Vagina (tissue), 2 donors: ENCODE measurements at regions not wholly inside any gene's neighbourhood (a gene's known extent, or its start where the extent isn't known, plus 50 kb on each side); places are given as distances from the start of the nearest gene placed in this dataset.
A peak's percentile ranks its signal among the peaks of the same experiment; 100 is the strongest.

Experiments
- DNase-seq, 2 donors: peaks; one replicate each; pipeline ENCODE4 v3.0.0-alpha.2; 2017; ENCODE audit errors: extremely low spot score in 2 of 2
- H3K27ac ChIP-seq: fragments of 200-600 bp; sonication (generic); one replicate; pipeline ENCODE4 v1.5.1; 2019
- H3K27me3 ChIP-seq: fragments of 200-600 bp; sonication (generic); one replicate; pipeline ENCODE4 v1.5.1; 2019
- H3K36me3 ChIP-seq, 2 donors: fragments of 200-600 bp; sonication (generic); one replicate each; pipeline ENCODE4 v1.5.1; 2017 to 2019
- H3K4me1 ChIP-seq: fragments of 200-600 bp; sonication (generic); one replicate; pipeline ENCODE4 v1.5.1; 2019
- H3K4me3 ChIP-seq, 2 donors: fragments of 200-600 bp; sonication (generic); 1 replicate in 1 of 2; 2 replicates in 1 of 2; pipeline ENCODE4 v1.5.1; 2016 to 2019
- H3K9me3 ChIP-seq: fragments of 200-600 bp; sonication (generic); one replicate; pipeline ENCODE4 v1.5.1; 2019
- CTCF ChIP-seq, 3 experiments: fragments of 450-650 bp in 2 of 3; fragments of 200-600 bp in 1 of 3; sonication (generic) in 1 of 3; IDR thresholded peaks; one replicate each; pipeline ENCODE4 v1.5.1; 2017 to 2019; ENCODE audit warnings: antibody characterized with exemption in 3 of 3, mild to moderate bottlenecking in 2 of 3, moderate library complexity in 2 of 3
- POLR2A ChIP-seq, 2 donors: fragments of 450-650 bp; IDR thresholded peaks; one replicate each; pipeline ENCODE4 v1.6.1; 2017; ENCODE audit warnings: antibody characterized with exemption in 2 of 2, mild to moderate bottlenecking in 2 of 2, moderate library complexity in 2 of 2
- POLR2AphosphoS5 ChIP-seq, 2 donors: sonication (generic); formaldehyde crosslinking; IDR thresholded peaks; one replicate each; pipeline ENCODE4 v1.9.0; 2017; ENCODE audit warnings: antibody characterized with exemption in 2 of 2, mild to moderate bottlenecking in 2 of 2, low read depth in 1 of 2; ENCODE audit not compliant: insufficient read depth in 1 of 2
- intact Hi-C: fragments of 100-400 bp; cut with DNase I; formaldehyde crosslinking; loops from one replicate; pipeline ENCODE4 v1.15.1; 2023

- Histone ChIP-seq H3K36me3 (no peaks in the 10 kb centered on the region), H3K4me1 (peaks cover 15% of the 10 kb centered on the region), H3K4me3 (no peak overlapping the region), H3K27me3 (no peaks in the 10 kb centered on the region), H3K9me3 (no peaks in the 10 kb centered on the region), H3K27ac (no peak overlapping the region)
- peak; percentile 72 to 93 for DNase-seq
- intact Hi-C loops, result no loop called here
- TF ChIP-seq CTCF (IDR thresholded peaks at IDR 0.05) (no peak), POLR2A (IDR thresholded peaks at IDR 0.05) (no peak), POLR2AphosphoS5 (IDR thresholded peaks at IDR 0.05; ENCODE audit: insufficient read depth in 1 of 2, low read depth in 1 of 2) (no peak)
Observed at GRCh38 chr2:128406736-128407554, 88.3 kb upstream of the HS6ST1 start.

- Histone ChIP-seq H3K4me3 (no peak overlapping the region), H3K27ac (peak overlapping the region; percentile 36), H3K27me3 (no peaks in the 10 kb centered on the region), H3K36me3 (no peaks in the 10 kb centered on the region), H3K4me1 (peaks cover 15% of the 10 kb centered on the region), H3K9me3 (no peaks in the 10 kb centered on the region)
- intact Hi-C loops, result no loop called here
- TF ChIP-seq POLR2AphosphoS5 (IDR thresholded peaks at IDR 0.05; ENCODE audit: insufficient read depth in 1 of 2, low read depth in 1 of 2) (no peak), POLR2A (IDR thresholded peaks at IDR 0.05) (no peak), CTCF (IDR thresholded peaks at IDR 0.05) (no peak)
- DNase-seq, result peak; percentile 74 to 83
Observed at GRCh38 chr2:128408349-128409305, 90.0 kb upstream of the HS6ST1 start.

GRCh38 chr2:128409326-128410034, 90.8 kb upstream of the HS6ST1 start:
- intact Hi-C loops, result no loop called here
- Histone ChIP-seq H3K27ac (no peak overlapping the region), H3K36me3 (no peaks in the 10 kb centered on the region), H3K9me3 (no peaks in the 10 kb centered on the region), H3K4me3 (no peak overlapping the region), H3K27me3 (no peaks in the 10 kb centered on the region), H3K4me1 (peaks cover 15% of the 10 kb centered on the region)
- TF ChIP-seq POLR2AphosphoS5 (IDR thresholded peaks at IDR 0.05; ENCODE audit: insufficient read depth in 1 of 2, low read depth in 1 of 2), result no peak
- DNase-seq, result peak in 1 of 2 donors; percentile 90

GRCh38 chr2:128410035-128410757, 91.5 kb upstream of the HS6ST1 start:
- no peaks in the 10 kb centered on the region for H3K36me3 ChIP-seq
- H3K9me3 ChIP-seq, result no peaks in the 10 kb centered on the region
- peaks cover 15% of the 10 kb centered on the region for H3K4me1 ChIP-seq
- no peak overlapping the region for H3K27ac ChIP-seq
- peak; percentile 81 to 89 for DNase-seq
- intact Hi-C loops, result no loop called here
- H3K27me3 ChIP-seq, result no peaks in the 10 kb centered on the region
- TF ChIP-seq POLR2A (IDR thresholded peaks at IDR 0.05) (no peak), POLR2AphosphoS5 (IDR thresholded peaks at IDR 0.05; ENCODE audit: insufficient read depth in 1 of 2, low read depth in 1 of 2) (no peak)
- no peak overlapping the region for H3K4me3 ChIP-seq

DNA sequence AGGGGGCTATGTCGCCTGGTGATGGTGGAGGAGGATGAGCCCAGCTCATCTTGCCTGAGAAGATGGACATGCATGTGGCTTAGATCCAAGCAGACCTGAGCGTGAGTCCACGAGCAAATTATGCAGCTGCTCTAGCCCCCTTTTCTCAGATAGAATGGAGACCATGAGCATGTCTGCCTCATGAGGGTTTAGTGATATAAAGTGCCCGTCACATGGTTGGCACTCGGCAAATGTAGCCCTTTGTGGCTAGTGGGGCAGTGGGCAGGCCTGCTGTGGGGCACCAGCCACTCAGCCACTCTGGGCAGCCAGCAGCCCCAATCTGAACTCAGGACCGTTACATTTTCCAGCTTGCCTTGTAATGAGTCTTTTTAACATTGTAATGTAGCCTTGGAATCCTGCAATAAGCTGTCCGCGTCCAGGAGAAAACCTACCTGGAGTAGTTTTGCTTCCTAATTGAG, 92.1 kb upstream of the HS6ST1 start:
- no peak for TF ChIP-seq POLR2A (IDR thresholded peaks at IDR 0.05)
- TF ChIP-seq POLR2AphosphoS5 (IDR thresholded peaks at IDR 0.05; ENCODE audit: insufficient read depth in 1 of 2, low read depth in 1 of 2), result no peak
- H3K27me3 ChIP-seq, result no peaks in the 10 kb centered on the region
- intact Hi-C loops, result no loop called here
- peaks cover 15% of the 10 kb centered on the region for H3K4me1 ChIP-seq
- no peaks in the 10 kb centered on the region for H3K36me3 ChIP-seq
- no peak overlapping the region for H3K27ac ChIP-seq
- H3K9me3 ChIP-seq, result no peaks in the 10 kb centered on the region
- DNase-seq, result peak; percentile 46 to 64
- no peak overlapping the region for H3K4me3 ChIP-seq
